ENCODE measurements at regions not wholly inside any gene's neighbourhood (a gene's known extent, or its start where the extent isn't known, plus 50 kb on each side); places are given as distances from the start of the nearest gene placed in this dataset.

DNA sequence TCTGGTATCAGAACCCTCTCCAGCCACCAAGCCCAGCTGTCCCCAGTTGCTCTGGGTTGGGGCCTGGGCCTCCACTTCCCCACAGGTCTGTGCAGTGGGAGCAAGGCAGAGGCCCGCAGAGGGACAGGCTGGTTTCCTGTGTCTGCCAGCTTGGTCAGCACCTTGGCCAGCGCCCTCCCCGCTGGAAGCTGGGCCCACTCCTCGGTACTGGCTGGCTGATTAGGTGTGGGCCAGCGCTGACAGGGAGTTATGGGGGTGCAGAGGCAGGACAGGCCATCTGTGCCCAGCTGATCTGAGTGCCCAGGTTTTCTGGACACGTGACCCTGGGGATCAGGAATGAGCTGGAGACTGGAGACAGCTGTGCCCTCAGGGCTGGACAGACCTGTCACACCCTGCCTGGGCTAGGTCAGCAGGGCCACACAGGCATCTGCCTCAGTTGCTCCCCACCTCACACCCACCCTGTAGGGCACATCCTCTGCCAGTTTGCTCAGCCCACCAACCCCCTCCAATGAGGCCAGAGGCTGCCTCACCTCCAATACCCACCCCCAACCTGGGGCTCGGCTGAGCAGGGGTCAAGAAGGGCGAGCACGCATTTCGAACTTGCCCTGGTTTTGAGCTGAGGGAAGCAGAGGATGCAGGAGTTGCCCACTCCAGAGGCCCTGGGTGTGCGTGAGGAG, 175.3 kb downstream of the IGLL1 start (continued):
- TF ChIP-seq, protein P1, sequence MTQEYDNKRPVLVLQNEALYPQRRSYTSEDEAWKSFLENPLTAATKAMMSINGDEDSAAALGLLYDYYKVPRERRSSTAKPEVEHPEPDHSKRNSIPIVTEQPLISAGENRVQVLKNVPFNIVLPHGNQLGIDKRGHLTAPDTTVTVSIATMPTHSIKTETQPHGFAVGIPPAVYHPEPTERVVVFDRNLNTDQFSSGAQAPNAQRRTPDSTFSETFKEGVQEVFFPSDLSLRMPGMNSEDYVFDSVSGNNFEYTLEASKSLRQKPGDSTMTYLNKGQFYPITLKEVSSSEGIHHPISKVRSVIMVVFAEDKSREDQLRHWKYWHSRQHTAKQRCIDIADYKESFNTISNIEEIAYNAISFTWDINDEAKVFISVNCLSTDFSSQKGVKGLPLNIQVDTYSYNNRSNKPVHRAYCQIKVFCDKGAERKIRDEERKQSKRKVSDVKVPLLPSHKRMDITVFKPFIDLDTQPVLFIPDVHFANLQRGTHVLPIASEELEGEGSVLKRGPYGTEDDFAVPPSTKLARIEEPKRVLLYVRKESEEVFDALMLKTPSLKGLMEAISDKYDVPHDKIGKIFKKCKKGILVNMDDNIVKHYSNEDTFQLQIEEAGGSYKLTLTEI (CRISPR knock-in tag; conservative IDR thresholded peaks at IDR 0.05), result no peak
- TF ChIP-seq KLF16 (CRISPR knock-in tag; IDR thresholded peaks at IDR 0.05) (peak in 1 of 2 experiments; percentile 77; a peak in 2 of 4 replicates), ZMAT5 (CRISPR knock-in tag; IDR thresholded peaks at IDR 0.05; ENCODE audit: borderline replicate concordance, low read depth) (no peak), THAP8 (CRISPR knock-in tag; IDR thresholded peaks at IDR 0.05; ENCODE audit: borderline replicate concordance) (no peak), ZFP36 (IDR thresholded peaks at IDR 0.05; ENCODE audit: borderline replicate concordance, low read depth, low read length, partially characterized antibody) (no peak), ZFP37 (CRISPR knock-in tag; IDR thresholded peaks at IDR 0.05; ENCODE audit: borderline replicate concordance) (peak; percentile 80; the same call in 1 of the 2 replicates), NBN (conservative IDR thresholded peaks at IDR 0.05) (no peak), ZNF629 (CRISPR knock-in tag; conservative IDR thresholded peaks at IDR 0.05) (0 out of 2 replicates have a peak, but pooled peaks have one; percentile 44), ZMYM4 (CRISPR knock-in tag; IDR thresholded peaks at IDR 0.05) (0 out of 2 replicates have a peak, but pooled peaks have one; percentile 23), PAX8 (CRISPR knock-in tag; IDR thresholded peaks at IDR 0.05; ENCODE audit: borderline replicate concordance) (no peak), DRAP1 (CRISPR knock-in tag; IDR thresholded peaks at IDR 0.05) (no peak), RFXAP (CRISPR knock-in tag; IDR thresholded peaks at IDR 0.05; ENCODE audit: borderline replicate concordance) (peak; percentile 57; the same call in 1 of the 2 replicates), ZNF746 (CRISPR knock-in tag; IDR thresholded peaks at IDR 0.05) (peak; percentile 60; the same call in 1 of the 2 replicates), FOXA1 (IDR thresholded peaks at IDR 0.05) (no peak), FOXA1 (CRISPR knock-in tag; IDR thresholded peaks at IDR 0.05) (no peak), HNF1B (CRISPR knock-in tag; IDR thresholded peaks at IDR 0.05) (no peak), ZNF790 (CRISPR knock-in tag; IDR thresholded peaks at IDR 0.05; ENCODE audit: borderline replicate concordance) (peak; percentile 80; the same call in 1 of the 2 replicates), ZNF709 (CRISPR knock-in tag; IDR thresholded peaks at IDR 0.05) (peak; percentile 78; the same call in 1 of the 2 replicates), ZNF101 (CRISPR knock-in tag; IDR thresholded peaks at IDR 0.05; ENCODE audit: borderline replicate concordance, low read depth) (no peak), ZBTB4 (CRISPR knock-in tag; IDR thresholded peaks at IDR 0.05; ENCODE audit: borderline replicate concordance) (peak; percentile 31; the same call in 1 of the 2 replicates), ZNF354B (CRISPR knock-in tag; IDR thresholded peaks at IDR 0.05) (no peak)
